Coronary artery (tissue), 2 donors: ENCODE measurements at regions not wholly inside any gene's neighbourhood (a gene's known extent, or its start where the extent isn't known, plus 50 kb on each side); places are given as distances from the start of the nearest gene placed in this dataset.

Experiments
- DNase-seq: peaks from one replicate; pipeline ENCODE4 v3.0.0-alpha.2; 2017; ENCODE audit warnings: low spot score
- H3K27ac ChIP-seq, 2 donors: fragments of 200-600 bp; sonication (generic); one replicate each; pipeline ENCODE4 v1.5.1; 2016 to 2019
- H3K4me3 ChIP-seq: fragments of 200-600 bp; sonication (generic); 2 replicates; pipeline ENCODE4 v1.5.1; 2016; ENCODE audit warnings: mild to moderate bottlenecking, moderate library complexity
- CTCF ChIP-seq: fragments of 200-600 bp; sonication (generic); IDR thresholded peaks from one replicate; pipeline ENCODE4 v1.5.1; 2019; ENCODE audit warnings: antibody characterized with exemption

- Histone ChIP-seq H3K27ac (no peak overlapping the region), H3K4me3 (no peak overlapping the region)
- TF ChIP-seq CTCF: no peak
- DNase-seq: no peak
These were observed 1038.9 kb downstream of the BRINP3 start for GRCh38 chr1:189438808-189439207.

- DNase-seq: no peak
- H3K4me3 ChIP-seq: no peak overlapping the region
- H3K27ac ChIP-seq: no peak overlapping the region
- no peak for TF ChIP-seq CTCF
These were observed 1014.5 kb downstream of the BRINP3 start for GRCh38 chr1:189463166-189463565.

- no peak for DNase-seq
- Histone ChIP-seq H3K4me3 (no peak overlapping the region), H3K27ac (no peak overlapping the region)
- no peak for TF ChIP-seq CTCF
These were observed 980.9 kb downstream of the BRINP3 start for GRCh38 chr1:189496768-189497167.

GRCh38 chr1:189499736-189500135 lies 977.9 kb downstream of the BRINP3 start:
- Histone ChIP-seq H3K27ac (no peak overlapping the region), H3K4me3 (no peak overlapping the region)
- DNase-seq: no peak
- TF ChIP-seq CTCF: no peak

GRCh38 chr1:189500778-189501177 lies 976.9 kb downstream of the BRINP3 start:
- TF ChIP-seq CTCF: no peak
- Histone ChIP-seq H3K4me3 (no peak overlapping the region), H3K27ac (no peak overlapping the region)
- no peak for DNase-seq

- TF ChIP-seq CTCF: no peak
- DNase-seq: no peak
- Histone ChIP-seq H3K4me3 (no peak overlapping the region), H3K27ac (no peak overlapping the region)
These were observed 966.8 kb downstream of the BRINP3 start for GRCh38 chr1:189510827-189511226.

GRCh38 chr1:189513091-189513490 lies 964.6 kb downstream of the BRINP3 start:
- H3K27ac ChIP-seq: no peak overlapping the region
- TF ChIP-seq CTCF: no peak
- no peak for DNase-seq
- no peak overlapping the region for H3K4me3 ChIP-seq
